AG08395 (cell line): ENCODE measurements at regions not wholly inside any gene's neighbourhood (a gene's known extent, or its start where the extent isn't known, plus 50 kb on each side); places are given as distances from the start of the nearest gene placed in this dataset.
"Not testable (repeated sequence)": the region's sequence is repeated elsewhere in the genome, so short reads cannot be mapped to it uniquely, and the experiment has no call there.

ENCODE experiments used
- DNase-seq: peaks from one replicate; pipeline ENCODE4 v3.0.0; 2012; ENCODE audit warnings: mixed read lengths, low spot score

DNA sequence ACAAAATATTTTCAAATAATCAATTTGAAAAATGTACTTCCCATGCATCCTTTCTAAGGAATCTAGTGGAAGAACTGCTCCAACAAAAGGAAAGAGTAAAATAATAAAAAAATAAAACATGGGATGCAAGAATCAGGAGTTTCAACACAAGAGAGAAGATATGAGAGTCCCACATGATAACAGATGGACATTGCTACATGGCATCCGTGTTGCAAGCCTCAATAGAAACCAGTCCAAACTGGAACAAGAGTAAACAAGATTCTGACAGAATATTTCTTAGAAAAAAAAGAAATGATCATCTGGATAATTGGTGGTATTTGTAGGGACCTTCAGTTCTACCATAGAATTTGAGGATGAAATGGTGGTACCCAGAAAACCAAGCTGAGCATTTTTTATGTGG, 186.8 kb downstream of the FRK start:
- no peak for DNase-seq

DNA sequence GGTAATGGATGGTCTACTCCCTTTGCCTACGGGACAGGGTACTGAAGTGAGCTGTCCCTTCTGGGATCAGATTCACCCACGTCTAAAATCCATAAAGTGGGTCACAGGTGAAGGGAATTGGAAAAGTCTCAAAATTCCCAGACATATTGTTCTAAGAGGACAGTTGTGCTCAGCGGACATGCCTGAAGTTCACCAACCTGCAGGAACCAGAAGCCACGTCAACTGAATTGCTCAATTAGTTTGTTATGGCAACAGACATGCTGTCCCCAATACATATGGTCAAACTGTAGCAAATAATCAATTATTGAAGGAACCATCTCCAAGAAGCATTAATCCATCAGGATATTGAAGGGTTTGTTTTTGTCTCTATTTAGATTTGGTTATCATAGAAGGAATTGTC, 190.2 kb downstream of the FRK start:
- DNase-seq = no peak

DNA sequence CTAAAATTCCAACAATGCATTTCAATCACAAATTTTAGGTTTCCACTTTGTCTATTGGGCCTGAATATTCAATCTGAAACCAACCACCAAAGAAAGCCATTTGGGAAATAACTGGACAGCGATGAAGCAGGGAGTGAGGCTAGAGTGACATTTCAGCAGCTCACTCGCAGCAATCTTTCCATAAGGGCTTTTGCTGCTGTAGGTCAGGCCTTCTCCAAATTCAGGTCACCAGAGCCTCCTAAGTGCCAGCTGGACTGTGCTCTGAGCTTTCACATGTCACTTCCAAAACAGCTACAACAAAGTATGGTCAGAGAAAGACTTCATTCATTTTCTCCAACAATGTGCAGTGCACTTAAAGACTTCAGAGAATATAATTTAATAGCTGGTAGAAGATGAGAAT, 194.8 kb downstream of the FRK start:
- no peak for DNase-seq

DNA sequence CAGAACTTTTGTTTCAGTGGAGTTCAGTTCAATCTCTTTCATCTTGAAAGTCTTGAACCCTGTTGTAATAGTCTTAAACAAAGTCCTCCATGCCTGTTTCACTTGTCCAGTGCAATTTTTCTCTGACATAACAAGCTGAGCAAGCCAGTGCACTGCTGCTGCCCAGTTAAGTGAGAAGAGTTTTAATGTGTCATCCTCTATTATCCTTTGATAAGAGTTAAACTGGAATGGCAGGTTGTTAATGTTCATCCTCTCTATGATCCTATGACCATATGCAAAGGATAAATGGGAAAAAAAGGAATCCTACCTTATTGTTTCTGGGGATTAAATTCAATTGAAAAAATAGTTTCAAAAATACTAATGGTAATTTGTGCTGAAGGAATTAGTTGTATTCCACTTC, 197.5 kb downstream of the FRK start:
- no peak for DNase-seq

DNA sequence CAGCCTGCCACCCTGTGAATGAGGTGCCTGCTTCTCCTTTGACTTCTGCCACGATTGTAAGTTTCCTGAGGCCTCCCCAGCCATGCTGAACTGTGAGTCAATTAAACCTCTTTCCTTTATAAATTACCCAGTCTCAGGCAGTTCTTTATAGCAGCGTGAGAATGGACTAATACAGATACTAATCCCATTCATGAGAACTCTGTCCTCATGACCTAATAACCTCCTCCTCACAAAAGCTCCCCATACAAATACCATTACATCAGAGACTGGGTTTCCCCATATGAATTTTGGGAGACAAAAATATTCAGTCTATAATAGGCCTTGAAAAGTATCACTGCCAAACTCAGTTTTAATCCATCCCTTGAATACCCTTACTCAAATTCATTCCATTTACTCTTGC, 199.0 kb downstream of the FRK start:
- not testable (repeated sequence) for DNase-seq

DNA sequence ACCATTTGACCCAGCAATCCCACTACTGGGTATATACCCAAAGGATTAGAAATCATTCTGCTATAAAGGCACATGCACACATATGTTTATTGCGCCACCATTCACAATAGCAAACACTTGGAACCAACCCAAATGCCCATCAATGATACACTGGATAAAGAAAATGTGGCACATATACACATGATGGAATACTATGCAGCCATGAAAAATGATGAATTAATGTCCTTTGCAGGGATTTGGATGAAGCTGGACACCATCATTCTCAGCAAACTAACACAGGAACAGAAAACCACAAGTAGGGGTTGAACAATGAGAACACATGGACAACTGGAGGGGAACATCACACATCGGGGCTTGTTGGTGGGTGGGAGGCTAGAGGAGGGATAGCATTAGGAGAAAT, 201.1 kb downstream of the FRK start:
- not testable (repeated sequence) for DNase-seq

DNA sequence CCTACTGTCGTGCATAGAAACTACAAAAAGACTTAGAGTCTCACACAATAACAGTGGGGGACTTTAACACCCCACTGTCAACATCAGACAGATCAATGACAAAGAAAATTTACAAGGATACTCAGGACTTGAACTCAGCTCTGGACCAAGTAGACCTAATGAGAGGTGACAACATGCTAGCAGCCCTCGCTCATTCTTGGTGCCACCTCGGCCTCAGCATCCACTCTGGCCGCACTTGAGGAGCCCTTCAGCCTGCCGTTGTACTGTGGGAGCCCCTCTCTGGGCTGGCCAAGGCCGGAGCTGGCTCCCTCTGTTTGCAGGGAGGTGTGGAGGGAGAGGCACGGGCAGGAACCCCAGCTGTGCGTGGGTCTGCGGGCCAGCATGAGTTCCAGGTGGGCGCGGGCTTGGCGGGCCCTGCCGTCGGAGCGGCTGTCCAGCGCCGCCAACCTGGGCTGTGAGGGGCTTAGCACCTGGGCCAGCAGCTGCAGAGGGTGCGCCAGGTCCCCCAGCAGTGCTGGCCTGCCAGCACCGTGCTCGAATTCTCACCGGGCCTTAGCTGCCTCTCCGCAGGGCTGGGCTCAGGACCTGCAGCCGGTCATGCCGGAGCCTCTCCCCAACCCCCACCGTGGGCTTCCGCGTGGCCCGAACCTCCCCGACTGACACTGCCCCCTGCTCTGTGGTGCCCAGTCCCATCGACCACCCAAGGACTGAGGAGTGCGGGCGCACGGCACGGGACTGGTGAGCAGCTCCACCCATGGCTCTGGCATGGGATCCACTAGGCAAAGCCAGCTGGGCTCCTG, 205.6 kb downstream of the FRK start:
- DNase-seq = no peak

DNA sequence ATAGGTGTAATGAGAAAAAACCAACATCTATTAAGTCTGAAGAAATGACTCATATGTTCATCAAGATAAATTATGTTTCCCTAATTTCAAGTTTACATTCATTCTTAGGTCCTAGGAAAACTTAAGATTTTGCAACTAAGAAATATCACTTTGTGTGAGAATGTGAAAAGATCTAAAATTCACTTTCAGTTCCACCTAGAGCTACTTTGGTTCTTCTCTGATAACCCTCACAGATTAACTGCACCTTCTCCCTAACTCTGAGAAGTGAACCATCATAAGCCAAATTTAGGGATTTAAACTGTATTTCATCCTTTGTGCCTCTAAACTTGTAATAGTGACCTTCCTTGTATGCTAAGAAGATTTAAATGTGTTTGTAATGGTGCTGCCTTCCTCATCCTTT, 213.0 kb downstream of the FRK start:
- DNase-seq = no peak

DNA sequence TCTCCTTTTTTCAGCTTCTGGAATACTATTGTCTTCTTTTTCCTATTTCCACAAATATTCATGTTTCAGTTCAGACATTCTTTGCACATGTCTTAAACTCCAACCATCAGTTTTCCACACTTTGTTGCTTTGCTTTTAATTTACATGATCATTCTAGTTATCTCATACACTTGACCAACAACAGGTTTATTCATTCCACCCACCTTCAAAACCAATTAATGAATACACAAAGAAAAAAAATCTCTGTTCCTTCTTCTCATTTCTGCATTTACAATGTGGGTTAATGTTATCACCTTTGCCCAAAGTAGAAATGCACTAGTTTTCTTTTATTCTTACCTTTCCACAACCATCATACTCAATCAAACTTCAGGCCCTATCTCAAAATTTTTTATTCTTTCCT, 216.7 kb downstream of the FRK start:
- DNase-seq = no peak

DNA sequence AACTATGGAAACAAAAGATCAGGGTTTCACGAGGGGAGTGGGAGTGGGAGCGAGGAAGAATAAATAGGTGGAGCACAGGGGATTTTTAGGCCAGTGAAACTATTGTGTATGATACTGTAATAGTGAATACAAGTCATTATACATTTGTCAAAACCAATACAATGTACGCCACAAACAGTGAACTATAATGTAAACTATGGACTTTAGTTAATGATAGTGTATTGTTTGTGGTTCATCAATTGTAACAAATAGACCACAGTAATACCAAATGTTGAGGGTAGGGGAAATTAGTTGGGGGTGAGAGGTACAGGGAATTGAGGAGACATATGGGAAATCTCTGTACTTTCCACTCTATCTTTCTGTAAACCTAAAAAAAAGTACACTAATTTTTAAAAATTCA, 218.4 kb downstream of the FRK start:
- DNase-seq = no peak

DNA sequence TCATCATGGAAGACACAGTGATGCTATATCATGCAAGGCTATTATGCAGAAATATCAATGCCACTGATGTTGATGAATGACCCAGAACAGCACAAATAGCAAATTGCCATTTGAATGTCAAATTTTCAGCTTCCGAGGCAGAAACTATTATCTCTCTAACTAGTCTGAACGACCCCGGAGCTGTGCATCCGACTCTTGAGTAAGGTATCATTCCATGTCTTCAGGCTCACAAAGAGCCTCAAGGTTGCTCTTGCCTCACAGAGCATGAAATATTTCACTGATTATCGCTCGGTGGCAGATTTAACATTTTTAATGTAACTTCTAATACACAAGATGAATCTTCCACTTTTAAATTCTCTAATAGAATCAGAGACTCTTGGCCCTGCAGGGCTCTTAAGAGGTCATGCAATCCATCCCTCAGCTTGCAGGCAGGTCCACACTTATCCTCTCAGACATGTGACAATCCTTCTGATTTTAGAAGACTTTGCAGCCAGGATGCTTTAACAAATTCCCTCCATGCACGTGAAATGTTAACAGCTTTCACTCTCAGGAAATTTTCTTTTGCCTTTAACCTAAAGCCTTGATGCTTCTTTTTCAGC, 221.0 kb downstream of the FRK start:
- no peak for DNase-seq

DNA sequence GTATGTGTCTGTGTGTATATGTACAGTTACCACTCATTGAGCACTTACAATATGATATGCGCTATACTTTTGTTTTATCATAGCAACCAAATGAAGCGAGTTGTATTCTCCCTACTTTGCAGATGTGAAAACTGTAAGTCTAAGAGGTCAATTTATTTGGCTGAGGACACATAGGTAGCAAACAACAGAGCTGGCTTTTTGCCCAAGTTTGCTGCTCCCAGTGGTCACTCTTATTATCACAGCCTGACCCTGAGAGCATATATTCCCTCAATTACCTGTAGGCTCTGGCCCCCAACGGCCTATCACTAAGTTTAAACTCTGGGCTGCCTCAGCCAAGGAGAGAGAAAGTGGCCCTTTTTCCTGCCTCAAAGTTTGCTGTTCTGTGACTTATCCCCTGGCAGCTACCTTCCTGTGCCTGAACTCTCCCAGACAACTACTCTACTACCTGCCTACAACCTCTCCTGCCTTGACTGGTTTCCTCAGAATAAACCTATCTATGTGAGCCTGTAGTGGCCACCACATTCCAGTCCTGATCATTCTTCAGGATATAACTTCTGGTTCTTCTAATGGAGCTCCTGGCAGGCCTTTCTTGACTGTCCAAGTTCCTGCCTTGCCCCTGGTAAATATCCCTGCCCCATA, 221.8 kb downstream of the FRK start:
- peak; percentile 33 for DNase-seq

DNA sequence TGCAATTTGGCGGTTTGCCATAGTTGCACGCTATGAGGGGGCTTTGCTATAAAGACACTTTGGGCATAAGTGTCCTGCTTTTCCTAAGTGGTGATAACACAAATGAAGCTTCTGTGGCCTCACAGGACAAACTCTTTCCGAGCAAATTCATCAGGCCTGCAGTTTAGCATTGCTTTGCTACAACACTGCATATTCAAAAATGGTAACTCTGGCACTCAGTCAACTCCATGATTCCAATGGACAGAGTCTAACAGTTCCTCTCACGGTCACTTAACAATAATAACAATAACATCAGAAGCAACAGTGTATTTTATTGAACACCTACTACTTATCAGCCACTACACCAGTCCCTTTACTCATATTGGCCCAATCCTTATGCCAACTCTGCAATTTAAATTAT, 222.5 kb downstream of the FRK start:
- DNase-seq = no peak

DNA sequence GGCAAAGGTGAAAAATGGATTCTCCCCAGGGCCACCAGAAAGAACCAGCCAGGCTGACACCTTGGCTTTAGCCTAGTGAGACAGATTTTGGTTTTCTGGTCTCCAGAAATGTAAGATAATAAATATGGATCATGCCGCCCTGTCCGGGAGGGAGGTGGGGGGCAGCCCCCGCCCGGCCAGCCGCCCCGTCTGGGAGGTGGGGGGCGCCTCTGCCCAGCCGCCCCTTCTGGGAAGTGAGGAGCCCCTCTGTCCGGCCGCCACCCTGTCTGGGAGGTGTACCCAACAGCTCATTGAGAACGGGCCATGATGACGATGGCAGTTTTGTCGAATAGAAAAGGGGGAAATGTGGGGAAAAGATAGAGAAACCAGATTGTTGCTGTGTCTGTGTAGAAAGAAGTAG, 224.3 kb downstream of the FRK start:
- not testable (repeated sequence) for DNase-seq

DNA sequence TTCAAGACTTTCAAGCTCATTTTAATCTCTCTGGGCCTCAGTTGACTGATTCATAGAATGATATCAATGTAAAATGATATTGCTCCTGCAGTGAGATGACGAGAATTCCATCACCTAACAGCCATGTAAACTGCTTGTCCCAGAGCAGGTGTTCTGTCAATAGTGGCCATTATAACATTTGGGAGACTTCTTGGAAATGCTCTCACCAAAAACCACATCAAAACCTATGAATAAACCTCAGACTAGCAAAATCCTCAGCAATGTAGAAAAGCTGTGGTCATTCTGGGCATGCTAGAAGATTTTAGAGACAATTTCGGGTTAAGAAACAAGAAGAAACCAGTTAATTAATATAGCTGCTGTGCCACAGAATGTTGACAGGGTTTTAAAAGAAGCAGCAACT, 225.4 kb downstream of the FRK start:
- no peak for DNase-seq

DNA sequence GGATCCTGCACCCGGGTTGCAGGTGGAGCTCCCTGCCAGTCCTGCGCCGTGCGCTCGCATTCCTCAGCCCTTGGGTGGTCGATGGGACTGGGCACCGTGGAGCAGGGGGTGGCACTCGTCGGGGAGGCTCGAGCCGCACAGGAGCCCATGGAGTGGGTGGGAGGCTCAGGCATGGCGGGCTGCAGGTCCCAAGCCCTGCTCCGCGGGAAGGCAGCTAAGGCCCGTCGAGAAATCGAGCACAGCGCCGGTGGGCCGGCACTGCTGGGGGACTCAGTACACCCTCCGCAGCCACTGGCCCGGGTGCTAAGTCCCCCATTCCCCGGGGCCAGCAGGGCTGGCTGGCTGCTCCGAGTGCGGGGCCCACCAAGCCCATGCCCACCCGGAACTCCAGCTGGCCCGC, 226.1 kb downstream of the FRK start:
- DNase-seq = not testable (repeated sequence)

DNA sequence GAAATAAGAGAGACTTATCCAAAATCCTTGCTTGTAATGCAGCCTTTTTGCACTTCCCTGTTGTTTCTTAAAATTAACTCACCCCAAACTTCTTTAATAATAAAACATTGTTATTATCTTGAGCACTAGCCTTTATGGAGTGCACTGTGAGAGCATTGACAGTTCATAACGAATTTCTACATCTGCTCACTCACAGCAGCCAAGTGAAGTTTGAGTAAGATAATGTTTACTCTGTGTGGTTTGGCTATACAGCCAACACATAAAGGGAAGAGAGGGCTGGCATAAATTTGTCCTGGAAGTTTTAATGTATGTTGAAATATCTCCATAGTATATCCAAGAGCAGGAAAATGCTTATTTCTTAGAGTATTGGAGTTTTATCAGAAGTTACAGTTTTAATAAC, 227.9 kb downstream of the FRK start:
- DNase-seq = no peak

DNA sequence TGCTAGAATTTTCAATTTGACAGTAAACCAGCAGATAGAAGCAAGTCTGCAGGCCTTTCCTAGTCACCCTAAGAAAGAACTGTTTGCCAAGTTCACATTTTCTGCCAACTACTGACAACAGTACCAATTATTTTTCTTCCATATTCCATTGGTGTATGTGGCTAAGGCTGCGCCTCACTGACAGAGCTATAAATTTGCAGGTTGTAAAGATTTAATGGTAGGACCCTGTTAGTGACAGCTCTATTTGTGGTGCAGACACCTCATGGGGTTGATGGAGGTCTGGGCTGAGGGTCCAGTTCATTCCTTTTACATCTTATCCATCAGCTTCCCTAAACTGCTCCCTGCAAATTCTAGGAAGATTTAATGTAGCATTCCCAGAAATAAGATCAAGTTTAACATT, 228.5 kb downstream of the FRK start:
- DNase-seq = no peak

DNA sequence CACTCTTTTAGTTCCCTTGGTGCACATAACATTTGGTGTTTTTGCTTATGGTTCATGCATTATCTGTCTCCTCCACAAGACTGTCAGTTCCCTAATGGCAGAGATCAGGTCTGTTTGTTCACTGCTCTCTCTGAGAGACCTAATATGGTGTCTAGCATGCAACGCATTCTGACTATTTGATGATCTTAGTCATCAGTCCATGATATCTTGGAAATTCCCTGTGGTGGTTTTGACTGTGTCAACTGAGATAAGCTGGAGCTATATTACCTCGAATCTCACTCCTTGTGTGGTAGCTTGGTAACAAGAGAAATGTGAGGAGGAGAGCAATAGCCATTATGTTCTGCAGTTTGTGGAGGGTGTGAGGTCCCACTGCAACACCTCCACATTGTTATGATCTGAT, 229.8 kb downstream of the FRK start:
- DNase-seq = no peak

DNA sequence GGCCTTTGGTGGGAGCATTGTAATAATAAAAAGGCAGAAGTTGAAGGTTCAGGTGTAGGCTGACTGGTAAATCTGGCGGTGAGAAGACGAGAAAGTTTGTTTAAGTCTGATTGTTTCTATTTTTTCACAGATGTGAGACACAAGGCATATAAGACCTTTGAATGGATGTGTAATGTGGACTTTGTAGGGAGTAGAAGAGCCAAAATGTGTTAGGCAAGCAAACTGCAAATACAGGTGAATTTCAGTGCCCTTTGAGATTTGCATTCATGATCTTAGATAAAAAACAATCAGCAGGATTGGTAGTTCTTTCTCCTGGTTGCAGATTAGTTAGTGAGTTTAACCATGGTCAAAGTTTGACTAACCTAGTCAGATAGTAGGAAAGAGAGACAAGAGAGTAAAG, 238.9 kb downstream of the FRK start:
- no peak for DNase-seq

DNA sequence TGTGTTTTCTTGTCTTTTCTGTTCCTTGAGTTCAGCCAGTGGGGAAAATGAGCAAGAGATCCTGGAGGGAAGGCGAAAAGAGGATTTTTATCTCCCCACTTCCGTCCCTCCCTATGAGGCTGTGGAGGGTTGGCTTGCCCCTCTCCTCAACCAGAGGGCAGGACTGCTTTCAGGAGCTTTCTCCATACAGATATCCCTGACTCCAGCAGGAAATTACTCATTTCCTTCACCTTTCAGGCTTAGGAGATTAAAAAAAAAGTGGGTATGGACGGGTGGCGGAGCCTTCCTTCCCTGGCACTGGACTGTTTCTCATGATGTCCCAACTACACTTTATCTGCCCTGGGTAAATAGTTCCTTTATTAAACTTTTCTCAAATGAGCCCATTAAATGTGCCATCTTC, 241.2 kb downstream of the FRK start:
- no peak for DNase-seq

DNA sequence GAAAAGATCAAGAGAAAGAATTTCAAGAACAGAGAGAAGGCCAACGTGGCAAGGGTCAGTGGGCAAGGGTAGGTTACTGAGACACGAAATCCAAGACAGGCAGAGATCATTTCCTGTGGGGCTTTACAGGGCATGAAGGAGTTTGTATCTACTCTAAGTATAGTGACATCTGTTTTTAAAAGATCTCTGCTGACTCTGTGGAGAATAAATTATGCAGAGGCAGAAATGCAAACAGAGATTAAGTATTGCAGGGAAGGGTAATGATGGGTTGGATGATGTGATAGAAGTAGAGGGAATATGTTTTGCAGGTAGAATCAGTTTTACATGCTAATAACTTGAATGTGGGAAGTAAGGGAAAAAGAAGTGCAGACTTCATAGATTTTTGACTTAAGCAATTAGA, 243.5 kb downstream of the FRK start:
- no peak for DNase-seq

DNA sequence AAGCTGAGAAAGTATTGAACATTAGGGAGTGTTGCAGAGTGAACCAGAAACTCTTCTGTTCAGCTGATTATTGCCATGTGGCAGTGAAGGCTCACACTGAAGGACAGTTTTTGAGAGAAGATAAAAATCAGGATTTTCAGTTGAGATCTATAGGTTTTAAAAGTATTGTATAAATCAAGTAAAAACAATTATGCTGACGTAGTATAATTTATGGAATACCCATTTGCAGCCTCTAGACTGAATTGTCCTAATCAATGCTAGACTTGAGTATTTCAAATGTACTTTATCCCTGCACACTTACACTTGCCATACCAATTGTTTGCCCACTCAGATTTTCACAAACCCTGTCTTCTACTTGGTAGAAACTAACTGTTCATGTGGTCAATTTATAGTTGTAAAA, 245.8 kb downstream of the FRK start:
- DNase-seq = no peak

DNA sequence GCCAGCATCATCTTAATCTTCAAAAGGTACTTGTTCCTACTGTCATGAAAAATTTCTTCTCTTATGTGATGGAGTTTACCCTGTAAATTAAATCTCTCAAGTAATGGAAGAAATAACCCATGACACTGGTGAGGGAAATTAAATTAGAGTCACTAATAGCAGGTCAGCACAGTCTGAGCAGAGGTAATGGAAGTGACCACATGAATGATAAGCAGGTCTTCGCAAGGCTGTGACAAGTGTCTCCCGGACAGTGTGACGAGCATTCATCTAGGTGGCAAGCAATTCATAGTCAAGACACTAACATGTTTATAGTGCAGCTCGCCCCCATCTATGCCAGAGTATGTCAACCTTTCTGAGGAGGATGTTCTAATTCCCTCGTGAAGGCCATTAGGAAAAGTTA, 249.2 kb downstream of the FRK start:
- DNase-seq = no peak
